Activated CD4-positive, alpha-beta memory T cell treated with anti-CD3 and anti-CD28 coated beads, Interleukin-2, amount 10 ng/mL, durations not matched to agents 7 days and 5 days (primary cell): ENCODE measurements at regions not wholly inside any gene's neighbourhood (a gene's known extent, or its start where the extent isn't known, plus 50 kb on each side); places are given as distances from the start of the nearest gene placed in this dataset.

ENCODE experiments used
- CTCF ChIA-PET: fragments of 350-600 bp; sonication (Branson Sonifier 250); formaldehyde crosslinking; loops from one replicate; lab custom pipeline; 2021; ENCODE audit warnings: antibody characterized with exemption, inconsistent platforms; lab: Charles Lee
- POLR2A ChIA-PET: fragments of 350-600 bp; sonication (Branson Sonifier 250); formaldehyde crosslinking; loops from one replicate; lab custom pipeline; 2021; ENCODE audit warnings: antibody characterized with exemption; lab: Charles Lee
- DNase-seq: peaks from one replicate; pipeline ENCODE4 v3.0.0-alpha.2; 2020
- H3K27ac Mint-ChIP-seq: one replicate; pipeline ENCODE4 v1.8.0; 2021; ENCODE audit warnings: mild to moderate bottlenecking, mixed read lengths
- H3K27me3 Mint-ChIP-seq: one replicate; pipeline ENCODE4 v1.8.0; 2021; ENCODE audit warnings: mixed read lengths
- H3K36me3 Mint-ChIP-seq: one replicate; pipeline ENCODE4 v1.8.0; 2021; ENCODE audit warnings: low read depth, mixed read lengths
- H3K4me1 Mint-ChIP-seq: one replicate; pipeline ENCODE4 v1.8.0; 2021; ENCODE audit warnings: mixed read lengths
- H3K4me3 Mint-ChIP-seq: one replicate; pipeline ENCODE4 v1.8.0; 2021; ENCODE audit warnings: mild to moderate bottlenecking, mixed read lengths
- H3K9me3 Mint-ChIP-seq: one replicate; pipeline ENCODE4 v1.8.0; 2021; ENCODE audit warnings: mixed read lengths

GRCh38 chr20:51300104-51300503 is 242.4 kb downstream of the NFATC2 start:
- Mint-ChIP-seq H3K4me1 (no peaks in the 10 kb centered on the region), H3K36me3 (no peaks in the 10 kb centered on the region), H3K27me3 (no peaks in the 10 kb centered on the region), H3K27ac (no peak overlapping the region), H3K9me3 (no peaks in the 10 kb centered on the region), H3K4me3 (no peak overlapping the region)
- ChIA-PET POLR2A (no interaction called here), CTCF (no interaction called here)
- no peak for DNase-seq

- H3K9me3 Mint-ChIP-seq = no peaks in the 10 kb centered on the region
- H3K27me3 Mint-ChIP-seq = peaks cover 2% of the 10 kb centered on the region
- no peaks in the 10 kb centered on the region for H3K4me1 Mint-ChIP-seq
- ChIA-PET CTCF (interaction anchor here (1.0 kb wide), 1 partner anchor 27 kb away, joined by 3 read pairs; no protein-coding TSS in a partner anchor), POLR2A (no interaction called here)
- DNase-seq = no peak
- H3K27ac Mint-ChIP-seq = no peak overlapping the region
- H3K4me3 Mint-ChIP-seq = no peak overlapping the region
- H3K36me3 Mint-ChIP-seq = no peaks in the 10 kb centered on the region
These were observed 243.1 kb downstream of the NFATC2 start for GRCh38 chr20:51299413-51299812.

- Mint-ChIP-seq H3K27me3 (peaks cover 3% of the 10 kb centered on the region), H3K36me3 (no peaks in the 10 kb centered on the region), H3K4me1 (no peaks in the 10 kb centered on the region), H3K4me3 (no peak overlapping the region), H3K9me3 (no peaks in the 10 kb centered on the region), H3K27ac (no peak overlapping the region)
- POLR2A ChIA-PET = no interaction called here
- CTCF ChIA-PET = interaction anchor here (1.0 to 1.6 kb wide), 2 partner anchors 9 to 28 kb away, joined by 3 read pairs; no protein-coding TSS in a partner anchor
- DNase-seq = no peak
These were observed 244.3 kb downstream of the NFATC2 start for GRCh38 chr20:51298141-51298749.

- H3K27me3 Mint-ChIP-seq = peaks cover 11% of the 10 kb centered on the region
- no peak for DNase-seq
- no peaks in the 10 kb centered on the region for H3K4me1 Mint-ChIP-seq
- H3K27ac Mint-ChIP-seq = no peak overlapping the region
- ChIA-PET CTCF (interaction anchor here (0.6 kb wide), 1 partner anchor 20 kb away, joined by 3 read pairs; no protein-coding TSS in a partner anchor), POLR2A (no interaction called here)
- H3K9me3 Mint-ChIP-seq = no peaks in the 10 kb centered on the region
- no peak overlapping the region for H3K4me3 Mint-ChIP-seq
- H3K36me3 Mint-ChIP-seq = no peaks in the 10 kb centered on the region
These were observed 254.7 kb downstream of the NFATC2 start for GRCh38 chr20:51287628-51288413.

DNA sequence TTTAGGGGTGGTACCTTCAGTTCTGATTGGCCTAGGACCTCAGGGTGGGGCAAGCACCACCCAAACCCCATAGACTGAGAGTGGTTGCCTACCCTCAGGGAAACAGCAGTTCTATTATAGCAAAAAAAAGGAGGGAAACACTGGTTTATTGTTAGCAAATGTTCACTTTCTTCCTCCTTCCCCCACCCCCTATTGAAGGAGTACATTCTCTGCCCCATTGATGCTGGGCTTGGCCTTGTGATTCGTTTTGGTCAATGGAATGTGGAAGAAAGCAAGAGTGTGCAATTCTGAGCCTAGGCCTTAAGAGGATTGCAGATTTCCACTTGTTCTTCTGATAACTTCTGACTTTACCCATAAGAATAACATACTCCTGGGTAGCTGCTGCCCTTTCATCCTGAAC is 255.8 kb downstream of the NFATC2 start:
- H3K27ac Mint-ChIP-seq = no peak overlapping the region
- no peaks in the 10 kb centered on the region for H3K4me1 Mint-ChIP-seq
- no peaks in the 10 kb centered on the region for H3K36me3 Mint-ChIP-seq
- ChIA-PET CTCF (interaction anchor here (0.6 kb wide), 1 partner anchor 21 kb away, joined by 3 read pairs; no protein-coding TSS in a partner anchor), POLR2A (no interaction called here)
- H3K9me3 Mint-ChIP-seq = no peaks in the 10 kb centered on the region
- DNase-seq = no peak
- H3K27me3 Mint-ChIP-seq = peaks cover 10% of the 10 kb centered on the region
- H3K4me3 Mint-ChIP-seq = no peak overlapping the region

- Mint-ChIP-seq H3K36me3 (no peaks in the 10 kb centered on the region), H3K9me3 (no peaks in the 10 kb centered on the region), H3K4me1 (no peaks in the 10 kb centered on the region), H3K27me3 (peaks cover 10% of the 10 kb centered on the region), H3K4me3 (no peak overlapping the region), H3K27ac (no peak overlapping the region)
- ChIA-PET CTCF (no interaction called here), POLR2A (no interaction called here)
- DNase-seq = no peak
These were observed 256.8 kb downstream of the NFATC2 start for GRCh38 chr20:51285684-51286083.

DNA sequence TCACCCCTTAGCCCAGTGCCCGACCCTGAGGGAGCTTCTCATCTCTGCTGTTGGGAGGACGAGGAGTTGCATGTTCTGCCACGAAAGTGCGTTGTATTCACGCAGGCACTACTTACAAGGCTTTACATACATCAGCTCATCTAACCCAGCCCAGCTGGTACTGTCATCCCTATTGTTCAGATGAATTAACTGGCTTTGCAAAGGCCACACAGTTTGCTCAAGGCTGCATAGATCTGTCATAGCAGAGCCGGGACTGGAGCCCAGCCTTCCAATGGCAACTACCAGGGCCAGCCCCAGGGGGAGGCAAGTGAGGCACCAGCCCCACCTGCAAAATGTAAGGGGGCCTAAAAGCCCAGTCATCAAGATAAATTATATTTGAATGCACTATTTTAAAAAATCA is 257.6 kb downstream of the NFATC2 start:
- DNase-seq = no peak

DNA sequence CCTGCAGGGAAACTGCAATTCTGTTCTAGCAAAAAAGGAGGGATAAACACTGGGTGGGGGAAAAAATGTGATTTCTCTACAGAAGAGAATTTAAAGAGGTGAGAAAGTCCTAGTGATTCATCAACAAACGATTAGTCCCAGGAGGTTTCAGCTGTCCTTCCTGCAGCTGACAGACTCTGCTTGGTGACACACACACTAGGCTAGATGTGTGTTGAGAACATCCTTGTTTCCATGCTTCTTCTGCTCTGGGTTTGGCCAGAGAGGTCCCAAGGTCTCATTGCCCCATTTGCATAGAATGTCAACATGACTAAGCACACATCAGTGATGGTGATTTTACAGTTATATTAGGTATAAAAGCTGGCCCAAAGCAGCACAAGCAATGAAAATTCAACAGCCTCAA is 258.3 kb downstream of the NFATC2 start:
- Mint-ChIP-seq H3K36me3 (no peaks in the 10 kb centered on the region), H3K27ac (no peak overlapping the region), H3K4me1 (no peaks in the 10 kb centered on the region), H3K27me3 (peaks cover 19% of the 10 kb centered on the region), H3K4me3 (no peak overlapping the region), H3K9me3 (no peaks in the 10 kb centered on the region)
- ChIA-PET POLR2A (no interaction called here), CTCF (no interaction called here)
- no peak for DNase-seq

More for the DNA sequence above, 257.6 kb downstream of the NFATC2 start:
- ChIA-PET POLR2A (no interaction called here), CTCF (no interaction called here)
- H3K9me3 Mint-ChIP-seq = no peaks in the 10 kb centered on the region
- H3K27me3 Mint-ChIP-seq = peaks cover 12% of the 10 kb centered on the region
- H3K36me3 Mint-ChIP-seq = no peaks in the 10 kb centered on the region
- no peak overlapping the region for H3K4me3 Mint-ChIP-seq
- H3K27ac Mint-ChIP-seq = no peak overlapping the region
- H3K4me1 Mint-ChIP-seq = no peaks in the 10 kb centered on the region

- ChIA-PET CTCF (no interaction called here), POLR2A (no interaction called here)
- Mint-ChIP-seq H3K9me3 (no peaks in the 10 kb centered on the region), H3K4me1 (no peaks in the 10 kb centered on the region), H3K27me3 (peaks cover 30% of the 10 kb centered on the region), H3K36me3 (no peaks in the 10 kb centered on the region), H3K4me3 (no peak overlapping the region), H3K27ac (no peak overlapping the region)
- DNase-seq = no peak
These were observed 258.6 kb upstream of the KCNG1 start for GRCh38 chr20:51281521-51281920.

DNA sequence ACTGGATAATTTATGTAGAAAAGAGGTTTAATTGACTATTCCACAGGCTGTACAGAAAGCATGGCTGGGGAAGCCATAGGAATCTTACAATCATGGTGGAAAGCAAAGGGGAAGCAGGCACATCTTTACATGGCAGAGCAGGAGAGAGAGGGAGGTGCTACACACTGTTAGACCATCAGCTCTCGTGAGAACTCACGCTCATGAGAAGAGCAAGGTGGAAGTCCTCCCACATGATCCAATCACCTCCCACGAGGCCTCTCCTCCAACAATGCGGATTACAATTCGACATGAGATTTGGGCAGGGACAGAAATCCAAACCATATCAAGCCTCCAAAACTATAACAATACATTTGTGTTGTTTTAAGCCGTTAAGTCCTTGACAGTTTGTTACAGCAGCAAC is 257.1 kb upstream of the KCNG1 start:
- ChIA-PET POLR2A (no interaction called here), CTCF (no interaction called here)
- DNase-seq = no peak
- H3K36me3 Mint-ChIP-seq = no peaks in the 10 kb centered on the region
- no peak overlapping the region for H3K27ac Mint-ChIP-seq
- no peaks in the 10 kb centered on the region for H3K9me3 Mint-ChIP-seq
- H3K27me3 Mint-ChIP-seq = peaks cover 37% of the 10 kb centered on the region
- H3K4me3 Mint-ChIP-seq = no peak overlapping the region
- no peaks in the 10 kb centered on the region for H3K4me1 Mint-ChIP-seq

- POLR2A ChIA-PET = no interaction called here
- no peak overlapping the region for H3K27ac Mint-ChIP-seq
- H3K4me3 Mint-ChIP-seq = no peak overlapping the region
- H3K4me1 Mint-ChIP-seq = no peaks in the 10 kb centered on the region
- CTCF ChIA-PET = no interaction called here
- H3K36me3 Mint-ChIP-seq = no peaks in the 10 kb centered on the region
- H3K27me3 Mint-ChIP-seq = peaks cover 35% of the 10 kb centered on the region
- DNase-seq = no peak
- H3K9me3 Mint-ChIP-seq = no peaks in the 10 kb centered on the region
These were observed 255.1 kb upstream of the KCNG1 start for GRCh38 chr20:51277961-51278360.

DNA sequence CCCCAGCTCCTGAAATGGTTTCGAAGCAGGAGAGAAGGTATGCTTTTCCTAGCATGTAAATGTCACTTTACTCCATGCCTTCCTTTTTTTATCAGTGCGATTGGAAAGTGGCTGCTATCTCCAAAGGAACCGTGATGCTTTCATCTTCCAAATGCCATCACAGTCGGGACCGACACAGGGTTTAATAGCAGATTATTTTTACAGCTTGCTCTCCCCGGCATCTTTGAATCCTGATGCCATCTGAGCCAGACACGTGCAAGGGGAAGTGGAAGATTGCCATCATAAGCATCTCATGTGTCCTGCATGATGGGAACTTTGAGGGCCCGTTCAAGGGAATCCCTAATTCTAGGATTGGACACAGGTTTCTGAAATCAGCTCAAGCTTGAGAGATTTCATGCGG is 253.4 kb upstream of the KCNG1 start:
- Mint-ChIP-seq H3K4me1 (no peaks in the 10 kb centered on the region), H3K27me3 (peaks cover 39% of the 10 kb centered on the region), H3K36me3 (no peaks in the 10 kb centered on the region), H3K27ac (no peak overlapping the region), H3K9me3 (peaks cover 2% of the 10 kb centered on the region), H3K4me3 (no peak overlapping the region)
- ChIA-PET POLR2A (no interaction called here), CTCF (interaction anchor here (1.5 kb wide), 1 partner anchor 14 kb away, joined by 3 read pairs; no protein-coding TSS in a partner anchor)
- DNase-seq = no peak

DNA sequence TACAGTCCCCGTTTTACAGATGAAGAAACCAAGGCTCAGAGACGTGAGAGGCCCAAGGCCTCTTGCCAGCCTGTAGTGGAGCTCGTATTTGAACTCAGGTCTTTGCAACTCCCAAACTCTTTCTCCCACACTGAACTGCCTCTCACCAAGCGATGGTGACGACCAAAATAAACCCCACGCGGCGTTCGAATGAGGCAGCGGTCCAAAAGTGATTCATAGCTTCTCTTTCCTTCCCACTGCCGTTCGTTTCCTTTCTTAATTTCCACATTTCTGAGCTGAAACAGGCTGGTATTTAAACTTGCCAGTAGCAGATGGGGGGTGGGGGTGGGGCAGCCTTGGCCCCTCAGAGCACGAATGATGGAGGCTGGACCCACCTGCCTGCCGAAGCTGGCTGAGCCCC is 252.9 kb upstream of the KCNG1 start:
- ChIA-PET CTCF (interaction anchor here (1.5 kb wide), 1 partner anchor 14 kb away, joined by 3 read pairs; no protein-coding TSS in a partner anchor), POLR2A (no interaction called here)
- Mint-ChIP-seq H3K27ac (no peak overlapping the region), H3K36me3 (no peaks in the 10 kb centered on the region), H3K9me3 (peaks cover 3% of the 10 kb centered on the region), H3K4me1 (no peaks in the 10 kb centered on the region), H3K27me3 (peaks cover 39% of the 10 kb centered on the region), H3K4me3 (no peak overlapping the region)
- DNase-seq = no peak
